HCEC 1CT (cell line): ENCODE measurements at regions not wholly inside any gene's neighbourhood (a gene's known extent, or its start where the extent isn't known, plus 50 kb on each side); places are given as distances from the start of the nearest gene placed in this dataset.
A peak's percentile ranks its signal among the peaks of the same experiment; 100 is the strongest.

Experiments
- DNase-seq: peaks from one replicate; pipeline ENCODE4 v3.0.0-alpha.2; 2017

- no peak for DNase-seq
Measured at GRCh38 chr5:175765858-175766257, 105.5 kb upstream of the CPLX2 start.

- DNase-seq, result no peak
Measured at GRCh38 chr5:175766963-175767362, 104.4 kb upstream of the CPLX2 start.

GRCh38 chr5:175772747-175773533 lies 98.4 kb upstream of the CPLX2 start:
- DNase-seq, result no peak

GRCh38 chr5:175773534-175774070 lies 97.8 kb upstream of the CPLX2 start:
- DNase-seq, result no peak

GRCh38 chr5:175775416-175775815 lies 96.0 kb upstream of the CPLX2 start:
- DNase-seq, result no peak

- no peak for DNase-seq
Measured at GRCh38 chr5:175778951-175779503, 92.4 kb upstream of the CPLX2 start.

- DNase-seq, result no peak
Measured at GRCh38 chr5:175783739-175784138, 87.6 kb upstream of the CPLX2 start.

GRCh38 chr5:175784230-175784629 lies 87.1 kb upstream of the CPLX2 start:
- DNase-seq, result no peak

GRCh38 chr5:175785681-175786080 lies 85.7 kb upstream of the CPLX2 start:
- DNase-seq, result no peak

- DNase-seq, result no peak
Measured at GRCh38 chr5:175788155-175788787, 83.1 kb upstream of the CPLX2 start.

GRCh38 chr5:175789670-175790069 lies 81.7 kb upstream of the CPLX2 start:
- no peak for DNase-seq

GRCh38 chr5:175790796-175791195 lies 80.6 kb upstream of the CPLX2 start:
- DNase-seq, result no peak

GRCh38 chr5:175795959-175796358 lies 75.4 kb upstream of the CPLX2 start:
- DNase-seq, result no peak

- peak; percentile 29 for DNase-seq
Measured at GRCh38 chr5:175796536-175797499, 74.6 kb upstream of the CPLX2 start.

- DNase-seq, result no peak
Measured at GRCh38 chr5:175797521-175798038, 73.8 kb upstream of the CPLX2 start.

GRCh38 chr5:175798626-175799025 lies 72.8 kb upstream of the CPLX2 start:
- no peak for DNase-seq

- DNase-seq, result peak; percentile 79
Measured at GRCh38 chr5:175800656-175801081, 70.7 kb upstream of the CPLX2 start.

- no peak for DNase-seq
Measured at GRCh38 chr5:175802361-175802760, 69.0 kb upstream of the CPLX2 start.

- DNase-seq, result no peak
Measured at GRCh38 chr5:175803254-175803653, 68.1 kb upstream of the CPLX2 start.

- no peak for DNase-seq
Measured at GRCh38 chr5:175803736-175804454, 67.5 kb upstream of the CPLX2 start.

GRCh38 chr5:175805256-175806011 lies 65.9 kb upstream of the CPLX2 start:
- DNase-seq, result no peak
